ENCODE measurements at regions not wholly inside any gene's neighbourhood (a gene's known extent, or its start where the extent isn't known, plus 50 kb on each side); places are given as distances from the start of the nearest gene placed in this dataset.
"Not testable (repeated sequence)": the region's sequence is repeated elsewhere in the genome, so short reads cannot be mapped to it uniquely, and the experiment has no call there.

DNA sequence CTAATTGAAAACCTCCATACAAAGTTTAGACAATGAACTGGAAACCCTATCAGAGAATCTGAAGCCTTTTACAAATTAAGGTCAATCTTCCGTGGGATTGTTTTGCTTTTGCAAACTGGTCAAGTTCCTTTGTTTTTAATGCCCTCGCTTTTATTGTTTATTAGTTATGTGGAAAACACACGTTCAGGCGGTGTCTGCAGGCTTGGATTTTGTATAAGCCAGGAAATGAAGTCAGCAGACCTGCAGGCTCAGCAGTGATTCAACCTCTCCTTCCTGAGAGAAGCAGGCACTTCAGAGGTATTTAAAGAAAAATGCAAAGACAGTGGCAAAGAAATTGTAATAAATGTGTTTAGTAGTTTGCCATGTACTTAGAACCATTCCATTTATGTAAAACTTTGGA lies 103.4 kb upstream of the PDE10A start:
- Mint-ChIP-seq H3K4me3 (no peak overlapping the region), H3K4me1 (ENCODE audit: low read depth) (no peaks in the 10 kb centered on the region), H3K27ac (no peak overlapping the region), H3K36me3 (ENCODE audit: low read depth) (no peaks in the 10 kb centered on the region), H3K27me3 (peaks cover 13% of the 10 kb centered on the region), H3K9me3 (no peaks in the 10 kb centered on the region)
- POLR2A ChIA-PET = no interaction called here
- intact Hi-C loops (cut with micrococcal nuclease) = no loop called here
- no peak for ATAC-seq
- TF ChIP-seq, protein P1, sequence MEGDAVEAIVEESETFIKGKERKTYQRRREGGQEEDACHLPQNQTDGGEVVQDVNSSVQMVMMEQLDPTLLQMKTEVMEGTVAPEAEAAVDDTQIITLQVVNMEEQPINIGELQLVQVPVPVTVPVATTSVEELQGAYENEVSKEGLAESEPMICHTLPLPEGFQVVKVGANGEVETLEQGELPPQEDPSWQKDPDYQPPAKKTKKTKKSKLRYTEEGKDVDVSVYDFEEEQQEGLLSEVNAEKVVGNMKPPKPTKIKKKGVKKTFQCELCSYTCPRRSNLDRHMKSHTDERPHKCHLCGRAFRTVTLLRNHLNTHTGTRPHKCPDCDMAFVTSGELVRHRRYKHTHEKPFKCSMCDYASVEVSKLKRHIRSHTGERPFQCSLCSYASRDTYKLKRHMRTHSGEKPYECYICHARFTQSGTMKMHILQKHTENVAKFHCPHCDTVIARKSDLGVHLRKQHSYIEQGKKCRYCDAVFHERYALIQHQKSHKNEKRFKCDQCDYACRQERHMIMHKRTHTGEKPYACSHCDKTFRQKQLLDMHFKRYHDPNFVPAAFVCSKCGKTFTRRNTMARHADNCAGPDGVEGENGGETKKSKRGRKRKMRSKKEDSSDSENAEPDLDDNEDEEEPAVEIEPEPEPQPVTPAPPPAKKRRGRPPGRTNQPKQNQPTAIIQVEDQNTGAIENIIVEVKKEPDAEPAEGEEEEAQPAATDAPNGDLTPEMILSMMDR (IDR thresholded peaks at IDR 0.05) = no peak
- DNase-seq = no peak
- CTCF ChIA-PET = no interaction called here

DNA sequence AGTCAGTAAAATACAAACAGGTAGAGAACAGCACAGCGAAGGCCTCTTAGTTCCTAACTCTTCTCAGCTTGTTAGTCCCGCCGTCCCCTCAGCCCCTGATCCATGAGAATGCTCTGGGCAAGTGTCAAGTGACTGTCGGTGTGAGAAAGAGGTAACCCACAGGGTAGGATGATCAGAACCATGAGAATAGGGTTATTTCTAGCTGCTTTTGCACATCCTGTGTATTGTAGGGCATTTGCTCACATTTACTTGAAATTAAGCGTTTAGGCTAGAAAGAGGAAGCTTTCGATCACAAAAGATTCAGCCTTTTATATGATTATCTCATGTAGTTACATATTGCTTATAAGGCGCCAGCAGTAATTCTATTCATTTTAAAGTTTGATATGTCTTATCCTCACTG lies 103.0 kb upstream of the PDE10A start:
- no peaks in the 10 kb centered on the region for H3K4me1 Mint-ChIP-seq (ENCODE audit: low read depth)

DNA sequence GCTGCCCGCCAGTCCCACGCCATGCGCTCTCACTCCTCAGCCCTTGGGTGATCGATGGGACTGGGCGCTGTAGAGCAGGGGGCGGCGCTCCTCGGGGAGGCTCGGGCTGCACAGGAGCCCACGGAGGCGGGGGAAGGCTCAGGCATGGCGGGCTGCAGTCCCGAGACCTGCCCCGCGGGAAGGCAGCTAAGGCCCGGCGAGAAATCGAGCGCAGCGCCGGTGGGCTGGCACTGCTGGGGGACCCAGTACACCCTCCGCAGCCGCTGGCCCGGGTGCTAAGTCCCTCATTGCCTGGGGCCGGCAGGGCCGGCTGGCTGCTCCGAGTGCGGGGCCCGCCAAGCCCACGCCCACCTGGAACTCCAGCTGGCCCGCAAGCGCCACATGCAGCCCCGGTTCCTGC lies 102.2 kb upstream of the PDE10A start:
- H3K27me3 Mint-ChIP-seq; DNase-seq; CTCF ChIA-PET; H3K4me3 Mint-ChIP-seq; H3K9me3 Mint-ChIP-seq; H3K36me3 Mint-ChIP-seq (ENCODE audit: low read depth); ATAC-seq; H3K27ac Mint-ChIP-seq; H3K4me1 Mint-ChIP-seq (ENCODE audit: low read depth); intact Hi-C loops (cut with micrococcal nuclease); POLR2A ChIA-PET: not testable (repeated sequence)

More for the DNA sequence above, 103.0 kb upstream of the PDE10A start:
- DNase-seq (no peak), ATAC-seq (no peak)
- POLR2A ChIA-PET = no interaction called here
- Mint-ChIP-seq H3K9me3 (no peaks in the 10 kb centered on the region), H3K27me3 (peaks cover 13% of the 10 kb centered on the region), H3K36me3 (ENCODE audit: low read depth) (no peaks in the 10 kb centered on the region), H3K4me3 (no peak overlapping the region), H3K27ac (no peak overlapping the region)
- TF ChIP-seq, protein P1 (IDR thresholded peaks at IDR 0.05) = no peak
- CTCF ChIA-PET = no interaction called here
- intact Hi-C loops (cut with micrococcal nuclease) = no loop called here

DNA sequence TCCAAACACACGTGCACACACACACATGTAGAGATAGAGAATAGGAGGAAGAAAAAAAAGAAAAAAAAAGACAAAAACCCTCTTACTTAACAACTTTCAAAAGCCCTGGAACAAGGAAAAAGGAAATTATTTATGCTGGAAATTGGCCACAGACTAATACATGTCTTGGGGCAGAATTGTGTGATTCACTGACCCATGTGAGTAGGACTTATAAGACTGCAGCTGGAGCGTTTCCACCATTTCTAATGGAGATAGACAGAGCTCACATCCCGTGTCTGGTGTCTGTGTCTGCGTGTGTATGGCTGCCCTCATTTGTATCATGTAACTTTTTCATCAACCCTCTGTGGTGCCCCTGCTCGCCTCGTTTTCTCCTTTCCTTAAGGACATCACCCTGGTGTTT lies 99.8 kb upstream of the PDE10A start:
- H3K27me3 Mint-ChIP-seq = peaks cover 4% of the 10 kb centered on the region
- ATAC-seq (no peak), DNase-seq (no peak)
- CTCF ChIA-PET = no interaction called here
- TF ChIP-seq, protein P1 (IDR thresholded peaks at IDR 0.05) = no peak
- H3K9me3 Mint-ChIP-seq = no peaks in the 10 kb centered on the region
- no peaks in the 10 kb centered on the region for H3K4me1 Mint-ChIP-seq (ENCODE audit: low read depth)
- H3K36me3 Mint-ChIP-seq (ENCODE audit: low read depth) = no peaks in the 10 kb centered on the region
- POLR2A ChIA-PET = interaction anchor here (0.5 kb wide), 1 partner anchor 43 kb away, joined by 4 read pairs; no protein-coding TSS in a partner anchor
- no peak overlapping the region for H3K27ac Mint-ChIP-seq
- intact Hi-C loops (cut with micrococcal nuclease) = no loop called here
- no peak overlapping the region for H3K4me3 Mint-ChIP-seq

DNA sequence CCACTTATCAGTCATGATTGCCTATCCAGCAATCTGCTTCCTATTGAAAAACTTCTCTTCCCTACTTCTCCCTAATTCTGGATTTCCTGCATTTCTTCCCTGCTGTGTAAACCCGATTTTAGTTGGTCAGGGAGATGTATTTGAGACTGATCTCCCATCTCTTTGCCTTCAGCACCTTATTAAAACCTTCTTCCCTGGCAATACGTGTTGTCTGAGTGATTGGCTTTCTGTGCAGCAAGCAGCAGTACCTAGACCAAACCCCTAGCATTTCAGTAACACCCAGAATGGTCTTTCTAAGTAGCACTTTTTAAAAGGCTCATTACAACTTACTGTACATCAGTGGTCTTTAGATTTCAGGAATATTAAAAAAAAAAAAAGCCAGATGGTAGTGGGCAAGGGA lies 99.1 kb upstream of the PDE10A start:
- H3K4me1 Mint-ChIP-seq (ENCODE audit: low read depth) = no peaks in the 10 kb centered on the region
- no peak overlapping the region for H3K4me3 Mint-ChIP-seq
- TF ChIP-seq, protein P1 (IDR thresholded peaks at IDR 0.05) = no peak
- H3K27ac Mint-ChIP-seq = no peak overlapping the region
- H3K27me3 Mint-ChIP-seq = peaks cover 2% of the 10 kb centered on the region
- no peaks in the 10 kb centered on the region for H3K36me3 Mint-ChIP-seq (ENCODE audit: low read depth)
- DNase-seq (no peak), ATAC-seq (no peak)
- intact Hi-C loops (cut with micrococcal nuclease) = no loop called here
- H3K9me3 Mint-ChIP-seq = no peaks in the 10 kb centered on the region
- ChIA-PET CTCF (interaction anchor here (1.5 kb wide), 1 partner anchor 32 kb away, joined by 6 read pairs; no protein-coding TSS in a partner anchor), POLR2A (no interaction called here)

DNA sequence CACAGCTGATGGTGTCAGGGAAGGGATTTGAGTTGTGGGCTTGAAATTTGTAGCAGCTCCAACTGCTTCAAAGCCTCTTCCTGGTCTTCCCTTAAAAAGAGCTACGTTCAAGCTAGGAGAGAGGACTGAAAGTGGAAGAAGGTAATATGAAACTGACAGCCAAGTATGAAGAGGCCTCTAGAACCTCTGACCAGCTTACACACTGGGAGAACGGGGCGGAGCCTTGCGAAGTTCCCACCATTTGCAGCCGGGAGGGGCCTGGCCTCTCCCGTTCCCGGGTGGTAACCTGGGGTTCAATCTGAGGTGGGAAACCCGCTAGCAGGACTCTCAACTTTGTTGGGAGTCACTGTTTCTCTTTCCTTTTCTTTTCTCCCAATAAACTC lies 97.8 kb upstream of the PDE10A start:
- ATAC-seq (no peak), DNase-seq (no peak)
- Mint-ChIP-seq H3K9me3 (no peaks in the 10 kb centered on the region), H3K4me3 (no peak overlapping the region), H3K27me3 (peaks cover 2% of the 10 kb centered on the region), H3K4me1 (ENCODE audit: low read depth) (no peaks in the 10 kb centered on the region), H3K36me3 (ENCODE audit: low read depth) (no peaks in the 10 kb centered on the region), H3K27ac (no peak overlapping the region)
- ChIA-PET POLR2A (no interaction called here), CTCF (no interaction called here)
- intact Hi-C loops (cut with micrococcal nuclease) = no loop called here
- TF ChIP-seq, protein P1 (IDR thresholded peaks at IDR 0.05) = no peak

Measured in activated CD8-positive, alpha-beta T cell treated with anti-CD3 and anti-CD28 coated beads for 36 hours (primary cell).